SU-DHL-6 (cell line): ENCODE measurements at regions not wholly inside any gene's neighbourhood (a gene's known extent, or its start where the extent isn't known, plus 50 kb on each side); places are given as distances from the start of the nearest gene placed in this dataset.

Experiments
- CTCF ChIP-seq: fragments of 200-600 bp; sonication (generic); IDR thresholded peaks from one replicate; pipeline ENCODE4 v1.5.1; 2017; ENCODE audit warnings: antibody characterized with exemption, mild to moderate bottlenecking, low read length, moderate library complexity; ENCODE audit not compliant: insufficient read depth, poor library complexity, severe bottlenecking
- EZH2phosphoT487 ChIP-seq: fragments of 200-600 bp; sonication (generic), shearing (Covaris generic); conservative IDR thresholded peaks from 2 replicates; pipeline ENCODE4 v1.6.1; 2018; ENCODE audit warnings: mild to moderate bottlenecking, antibody characterized with exemption, low read length, moderate library complexity, mixed read lengths

GRCh38 chr1:115419571-115419970, 81.5 kb upstream of the NGF start:
- no peak for TF ChIP-seq CTCF
- no peak for TF ChIP-seq EZH2phosphoT487
